SK-N-SH (cell line): ENCODE measurements at regions not wholly inside any gene's neighbourhood (a gene's known extent, or its start where the extent isn't known, plus 50 kb on each side); places are given as distances from the start of the nearest gene placed in this dataset.

Source experiments
- CTCF ChIA-PET: fragments of 300-600, 350-600 bp; formaldehyde crosslinking; extraction: SDS; loops from one replicate; lab custom pipeline; 2021; lab: Yijun Ruan, JAX
- POLR2A ChIA-PET: fragments of 350-600 bp; sonication (Branson Sonifier 250); formaldehyde crosslinking; extraction: SDS; loops from one replicate; lab custom pipeline; 2020; ENCODE audit warnings: antibody characterized with exemption, inconsistent platforms; lab: Yijun Ruan, JAX
- DNase-seq: peaks from one replicate; pipeline ENCODE4 v3.0.0; 2012
- H2AFZ ChIP-seq: fragments of 200-600 bp; sonication (generic); 2 replicates; pipeline ENCODE4 v1.8.1; 2016; ENCODE audit warnings: antibody characterized with exemption, mild to moderate bottlenecking, low read depth
- H3F3A ChIP-seq: fragments of 200-600 bp; sonication (generic); replicated peaks from 2 replicates; pipeline ENCODE3; 2016; ENCODE audit warnings: antibody characterized with exemption, mild to moderate bottlenecking; ENCODE audit not compliant: insufficient read depth
- H3K27ac ChIP-seq, 2 experiments: fragments of 200-500 bp in 1 of 2; fragments of 200-600 bp in 1 of 2; sonication (Bioruptor generic) in 1 of 2; sonication (generic), shearing (Covaris generic) in 1 of 2; 2 replicates each; pipeline versions ENCODE4 v1.5.1 to v1.6.1; 2014 to 2016; ENCODE audit warnings: low read depth in 2 of 2, inconsistent platforms in 1 of 2, low read length in 1 of 2, mild to moderate bottlenecking in 1 of 2, mixed read lengths in 1 of 2
- H3K27me3 ChIP-seq: fragments of 200-600 bp; sonication (generic), shearing (Covaris generic); 2 replicates; pipeline ENCODE4 v1.6.1; 2016; ENCODE audit warnings: mixed run types; ENCODE audit not compliant: insufficient read depth
- H3K36me3 ChIP-seq, 2 experiments: fragments of 200-500 bp in 1 of 2; fragments of 200-600 bp in 1 of 2; sonication (Bioruptor generic) in 1 of 2; sonication (generic) in 1 of 2; replicated peaks in 1 of 2; 2 replicates each; pipeline versions ENCODE3 to v1.5.1; 2014 to 2016; ENCODE audit warnings: low read length in 1 of 2, mild to moderate bottlenecking in 1 of 2; ENCODE audit not compliant: insufficient read depth in 2 of 2, control insufficient read depth in 1 of 2
- H3K4me1 ChIP-seq, 2 experiments: fragments of 200-500 bp in 1 of 2; fragments of 200-600 bp in 1 of 2; sonication (Bioruptor generic) in 1 of 2; sonication (generic), shearing (Covaris generic) in 1 of 2; 2 replicates each; pipeline versions ENCODE4 v1.5.1 to v1.6.1; 2014 to 2016; ENCODE audit warnings: low read depth in 1 of 2, low read length in 1 of 2, mixed run types in 1 of 2; ENCODE audit not compliant: insufficient read depth in 2 of 2, control insufficient read depth in 1 of 2
- H3K4me2 ChIP-seq: fragments of 200-600 bp; sonication (generic), shearing (Covaris generic); 2 replicates; pipeline ENCODE4 v1.6.1; 2017; ENCODE audit warnings: mixed run types
- H3K4me3 ChIP-seq, 2 experiments: fragments of 200-500 bp in 1 of 2; fragments of 200-600 bp in 1 of 2; sonication (Bioruptor generic) in 1 of 2; sonication (generic), shearing (Covaris generic) in 1 of 2; 2 replicates each; pipeline versions ENCODE4 v1.5.1 to v1.8.1; 2014 to 2016; ENCODE audit warnings: low read depth in 2 of 2, inconsistent platforms in 1 of 2, low read length in 1 of 2, mild to moderate bottlenecking in 1 of 2, mixed read lengths in 1 of 2, moderate library complexity in 1 of 2
- H3K79me2 ChIP-seq: fragments of 200-600 bp; sonication (generic); 2 replicates; pipeline ENCODE4 v1.8.1; 2017; ENCODE audit warnings: mild to moderate bottlenecking; ENCODE audit not compliant: insufficient read depth
- H3K9ac ChIP-seq: fragments of 200-600 bp; sonication (generic); 2 replicates; pipeline ENCODE4 v1.6.1; 2017; ENCODE audit warnings: mixed run types
- H3K9me2 ChIP-seq: fragments of 200-600 bp; sonication (generic); 2 replicates; pipeline ENCODE4 v1.6.1; 2017; ENCODE audit warnings: mixed run types
- H3K9me3 ChIP-seq: fragments of 200-600 bp; sonication (generic); 2 replicates; pipeline ENCODE4 v1.6.1; 2017; ENCODE audit warnings: mixed run types, mild to moderate bottlenecking, moderate library complexity
- H4K20me1 ChIP-seq: fragments of 200-600 bp; sonication (generic); 2 replicates; pipeline ENCODE4 v1.6.1; 2017; ENCODE audit warnings: mild to moderate bottlenecking, mixed run types; ENCODE audit not compliant: insufficient read depth
- CHD2 ChIP-seq: fragments of 150-350 bp; IDR thresholded peaks from 2 replicates; pipeline ENCODE4 v1.6.1; 2018; ENCODE audit warnings: low read length; ENCODE audit not compliant: partially characterized antibody
- EP300 ChIP-seq, 2 experiments: IDR thresholded peaks; 2 replicates each; pipeline versions ENCODE4 v1.4.0 to v1.6.1; 2012; ENCODE audit warnings: borderline replicate concordance in 1 of 2, low read depth in 1 of 2, low read length in 1 of 2
- EZH2phosphoT487 ChIP-seq: fragments of 200-600 bp; sonication (generic); IDR thresholded peaks from 2 replicates; pipeline ENCODE4 v1.6.1; 2017; ENCODE audit warnings: low read depth, mixed run types, mild to moderate bottlenecking, antibody characterized with exemption, moderate library complexity, borderline replicate concordance
- FOXJ3 ChIP-seq: sonication (generic); formaldehyde crosslinking; IDR thresholded peaks from 2 replicates; pipeline ENCODE4 v1.5.1; 2020; ENCODE audit warnings: mild to moderate bottlenecking, missing genetic modification reagents
- GATA2 ChIP-seq: sonication (generic); formaldehyde crosslinking; IDR thresholded peaks from 2 replicates; pipeline ENCODE4 v1.5.0; 2020; ENCODE audit warnings: mild to moderate bottlenecking, missing genetic modification reagents
- MEF2A ChIP-seq: IDR thresholded peaks from 2 replicates; pipeline ENCODE4 v1.4.0; 2012; ENCODE audit warnings: low read depth, borderline replicate concordance
- NFIC ChIP-seq: IDR thresholded peaks from 2 replicates; pipeline ENCODE4 v1.4.0; 2012; ENCODE audit warnings: borderline replicate concordance
- NRF1 ChIP-seq: IDR thresholded peaks from 2 replicates; pipeline ENCODE4 v1.6.1; 2012; ENCODE audit warnings: low read depth, mild to moderate bottlenecking, low read length
- POLR2AphosphoS5 ChIP-seq: IDR thresholded peaks from 2 replicates; pipeline ENCODE4 v1.6.1; 2012; ENCODE audit warnings: low read depth, low read length
- RAD21 ChIP-seq: IDR thresholded peaks from 2 replicates; pipeline ENCODE4 v1.6.1; 2012; ENCODE audit warnings: mild to moderate bottlenecking, low read length
- RCOR1 ChIP-seq: fragments of 150-350 bp; IDR thresholded peaks from 2 replicates; pipeline ENCODE4 v1.6.1; 2017; ENCODE audit warnings: antibody characterized with exemption, low read length
- RXRA ChIP-seq: IDR thresholded peaks from 2 replicates; pipeline ENCODE4 v1.4.0; 2012; ENCODE audit warnings: low read depth, mild to moderate bottlenecking, borderline replicate concordance
- SIN3A ChIP-seq: IDR thresholded peaks from 2 replicates; pipeline ENCODE4 v1.6.1; 2012; ENCODE audit warnings: low read depth, mild to moderate bottlenecking, low read length, moderate library complexity, borderline replicate concordance
- TAF1 ChIP-seq: IDR thresholded peaks from 2 replicates; pipeline ENCODE4 v1.6.1; 2012; ENCODE audit warnings: low read depth, mild to moderate bottlenecking, low read length, moderate library complexity, borderline replicate concordance
- YY1 ChIP-seq: IDR thresholded peaks from 2 replicates; pipeline ENCODE4 v1.4.0; 2012; ENCODE audit warnings: low read depth, mild to moderate bottlenecking
- whole genome bisulfite sequencing: methylation state at CpG from one replicate; pipeline ENCODE4 v1.1.6; 2017; ENCODE audit warnings: low lambda C conversion rate; 5-methylcytosine and 5-hydroxymethylcytosine counted together
- TF ChIP-seq, protein P1 (sequence below): fragments of 150-350 bp; IDR thresholded peaks from 2 replicates; pipeline ENCODE4 v1.6.1; 2016; ENCODE audit warnings: mild to moderate bottlenecking, low read depth, low read length
- TF ChIP-seq, protein P2 (sequence below): IDR thresholded peaks from 2 replicates; pipeline ENCODE4; 2012
- TF ChIP-seq, protein P3 (sequence below): fragments of 150-350 bp; IDR thresholded peaks from 2 replicates; pipeline ENCODE4 v1.6.1; 2017; ENCODE audit warnings: antibody characterized with exemption, low read length, low read depth, borderline replicate concordance
- TF ChIP-seq, protein P4 (sequence below): IDR thresholded peaks from 2 replicates; pipeline ENCODE4 v1.4.0; 2012; ENCODE audit warnings: low read depth, borderline replicate concordance

DNA sequence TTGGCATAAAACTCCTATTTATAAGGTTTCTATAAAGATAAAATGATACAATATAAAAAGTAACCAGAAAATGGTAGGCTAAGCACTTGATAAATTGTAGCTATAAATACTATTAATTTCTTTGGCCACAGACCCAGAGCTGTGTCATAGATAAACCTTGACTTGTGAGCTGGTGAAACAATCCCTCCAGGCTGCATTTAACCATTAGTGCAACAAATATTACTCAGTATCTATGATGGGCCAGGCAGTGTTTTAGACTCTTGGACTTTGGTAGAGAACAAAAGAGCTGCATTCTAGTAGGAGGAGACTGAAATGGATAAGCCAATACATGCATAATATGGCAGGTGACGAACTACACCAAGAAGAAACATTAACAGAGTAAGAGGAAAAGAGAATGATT, 178.1 kb downstream of the BTG1 start:
- H3K27me3 ChIP-seq = no peaks in the 10 kb centered on the region
- H3K4me1 ChIP-seq = peaks cover 0 to 2% of the 10 kb centered on the region in 2 experiments; a peak in 2 of 4 replicates
- CTCF ChIA-PET = interaction anchor here (1.0 to 2.3 kb wide), 2 partner anchors 9 to 585 kb away, joined by 4 to 5 read pairs; no protein-coding TSS in a partner anchor
- H3K36me3 ChIP-seq = no peaks in the 10 kb centered on the region
- TF ChIP-seq EP300 (IDR thresholded peaks at IDR 0.05; ENCODE audit: borderline replicate concordance in 1 of 2, low read depth in 1 of 2, low read length in 1 of 2) = no peak
- no peak for TF ChIP-seq RXRA
- TF ChIP-seq SIN3A = no peak
- no peak for TF ChIP-seq NRF1
- TF ChIP-seq, protein P1, sequence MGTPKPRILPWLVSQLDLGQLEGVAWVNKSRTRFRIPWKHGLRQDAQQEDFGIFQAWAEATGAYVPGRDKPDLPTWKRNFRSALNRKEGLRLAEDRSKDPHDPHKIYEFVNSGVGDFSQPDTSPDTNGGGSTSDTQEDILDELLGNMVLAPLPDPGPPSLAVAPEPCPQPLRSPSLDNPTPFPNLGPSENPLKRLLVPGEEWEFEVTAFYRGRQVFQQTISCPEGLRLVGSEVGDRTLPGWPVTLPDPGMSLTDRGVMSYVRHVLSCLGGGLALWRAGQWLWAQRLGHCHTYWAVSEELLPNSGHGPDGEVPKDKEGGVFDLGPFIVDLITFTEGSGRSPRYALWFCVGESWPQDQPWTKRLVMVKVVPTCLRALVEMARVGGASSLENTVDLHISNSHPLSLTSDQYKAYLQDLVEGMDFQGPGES = no peak
- TF ChIP-seq, protein P2, sequence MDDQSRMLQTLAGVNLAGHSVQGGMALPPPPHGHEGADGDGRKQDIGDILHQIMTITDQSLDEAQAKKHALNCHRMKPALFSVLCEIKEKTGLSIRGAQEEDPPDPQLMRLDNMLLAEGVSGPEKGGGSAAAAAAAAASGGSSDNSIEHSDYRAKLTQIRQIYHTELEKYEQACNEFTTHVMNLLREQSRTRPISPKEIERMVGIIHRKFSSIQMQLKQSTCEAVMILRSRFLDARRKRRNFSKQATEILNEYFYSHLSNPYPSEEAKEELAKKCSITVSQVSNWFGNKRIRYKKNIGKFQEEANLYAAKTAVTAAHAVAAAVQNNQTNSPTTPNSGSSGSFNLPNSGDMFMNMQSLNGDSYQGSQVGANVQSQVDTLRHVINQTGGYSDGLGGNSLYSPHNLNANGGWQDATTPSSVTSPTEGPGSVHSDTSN = no peak
- TF ChIP-seq FOXJ3 = no peak
- no peak for TF ChIP-seq RAD21
- no peak for TF ChIP-seq CHD2
- no peak for TF ChIP-seq POLR2AphosphoS5
- no peak for TF ChIP-seq YY1
- H3K9me3 ChIP-seq = no peaks in the 10 kb centered on the region
- 76% methylated on average over 1 of the region's 1 CpG for WGBS
- H3K79me2 ChIP-seq = no peaks in the 10 kb centered on the region
- H3K9me2 ChIP-seq = no peaks in the 10 kb centered on the region
- no peak for DNase-seq
- POLR2A ChIA-PET = no interaction called here
- no peak overlapping the region for H3K4me2 ChIP-seq
- H3K4me3 ChIP-seq = no peak overlapping the region
- no peak overlapping the region for H3K9ac ChIP-seq
- H3K27ac ChIP-seq = no peak overlapping the region
- H2AFZ ChIP-seq = no peak overlapping the region
- H4K20me1 ChIP-seq = no peaks in the 10 kb centered on the region
- H3F3A ChIP-seq = no peaks in the 10 kb centered on the region

DNA sequence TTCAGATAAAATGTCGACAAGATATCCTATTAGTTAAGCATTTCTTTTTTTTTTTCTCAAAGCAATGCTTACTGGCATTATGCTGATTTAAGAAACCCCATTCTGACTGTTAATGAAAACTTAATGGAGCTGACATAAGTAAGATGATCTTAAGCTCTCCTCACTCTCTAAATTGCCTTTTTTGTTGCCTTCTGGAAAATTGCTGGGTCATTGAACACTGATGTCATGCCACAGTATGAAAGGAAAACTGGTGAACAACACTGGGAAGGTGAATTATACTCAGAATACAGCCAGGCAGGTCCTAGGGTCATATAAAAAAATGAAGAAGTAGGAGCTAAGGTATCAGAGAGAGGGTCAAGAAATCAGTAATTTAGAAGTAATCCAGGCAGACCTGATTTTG, 179.9 kb downstream of the BTG1 start:
- Histone ChIP-seq H3K4me1 (no peaks in the 10 kb centered on the region), H3K36me3 (no peaks in the 10 kb centered on the region), H3K9ac (no peak overlapping the region), H3F3A (no peaks in the 10 kb centered on the region), H3K79me2 (no peaks in the 10 kb centered on the region), H4K20me1 (no peaks in the 10 kb centered on the region), H3K9me3 (no peaks in the 10 kb centered on the region), H3K4me2 (no peak overlapping the region), H3K4me3 (no peak overlapping the region), H2AFZ (no peak overlapping the region), H3K27ac (no peak overlapping the region), H3K9me2 (no peaks in the 10 kb centered on the region), H3K27me3 (no peaks in the 10 kb centered on the region)
- no peak for TF ChIP-seq RCOR1
- TF ChIP-seq MEF2A = no peak
- TF ChIP-seq YY1 = no peak
- no peak for TF ChIP-seq SIN3A
- TF ChIP-seq TAF1 = no peak
- TF ChIP-seq EP300 (IDR thresholded peaks at IDR 0.05; ENCODE audit: borderline replicate concordance in 1 of 2, low read depth in 1 of 2, low read length in 1 of 2) = no peak
- TF ChIP-seq, protein P3, sequence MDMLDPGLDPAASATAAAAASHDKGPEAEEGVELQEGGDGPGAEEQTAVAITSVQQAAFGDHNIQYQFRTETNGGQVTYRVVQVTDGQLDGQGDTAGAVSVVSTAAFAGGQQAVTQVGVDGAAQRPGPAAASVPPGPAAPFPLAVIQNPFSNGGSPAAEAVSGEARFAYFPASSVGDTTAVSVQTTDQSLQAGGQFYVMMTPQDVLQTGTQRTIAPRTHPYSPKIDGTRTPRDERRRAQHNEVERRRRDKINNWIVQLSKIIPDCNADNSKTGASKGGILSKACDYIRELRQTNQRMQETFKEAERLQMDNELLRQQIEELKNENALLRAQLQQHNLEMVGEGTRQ = no peak
- TF ChIP-seq POLR2AphosphoS5 = no peak
- TF ChIP-seq, protein P4, sequence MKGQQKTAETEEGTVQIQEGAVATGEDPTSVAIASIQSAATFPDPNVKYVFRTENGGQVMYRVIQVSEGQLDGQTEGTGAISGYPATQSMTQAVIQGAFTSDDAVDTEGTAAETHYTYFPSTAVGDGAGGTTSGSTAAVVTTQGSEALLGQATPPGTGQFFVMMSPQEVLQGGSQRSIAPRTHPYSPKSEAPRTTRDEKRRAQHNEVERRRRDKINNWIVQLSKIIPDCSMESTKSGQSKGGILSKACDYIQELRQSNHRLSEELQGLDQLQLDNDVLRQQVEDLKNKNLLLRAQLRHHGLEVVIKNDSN = no peak
- TF ChIP-seq NFIC = no peak
- TF ChIP-seq, protein P2 = no peak
- TF ChIP-seq RXRA = no peak
- TF ChIP-seq GATA2 (CRISPR knock-in tag) = no peak
- no peak for TF ChIP-seq EZH2phosphoT487
- no peak for DNase-seq
- POLR2A ChIA-PET = no interaction called here
- CTCF ChIA-PET = interaction anchor here (0.8 to 1.7 kb wide), 3 partner anchors 10 to 178 kb away, joined by 3 to 4 read pairs (median 3); no protein-coding TSS in a partner anchor
- WGBS = 64% methylated on average over 1 of the region's 1 CpG
